ENCODE measurements at regions not wholly inside any gene's neighbourhood (a gene's known extent, or its start where the extent isn't known, plus 50 kb on each side); places are given as distances from the start of the nearest gene placed in this dataset.

- Histone ChIP-seq H4K20me1 (ENCODE audit: low read depth, low read length) (no peaks in the 10 kb centered on the region), H3F3A (ENCODE audit: insufficient read depth) (no peaks in the 10 kb centered on the region), H3K27me3 (ENCODE audit: low read length) (no peaks in the 10 kb centered on the region), H3K9me3 (ENCODE audit: insufficient read depth, low read length) (no peaks in the 10 kb centered on the region), H3K27ac (ENCODE audit: low read depth, low read length) (no peak overlapping the region), H3K4me3 (ENCODE audit: insufficient read depth, low read length, poor library complexity, severe bottlenecking) (no peak overlapping the region), H3K9me2 (replicated peaks; ENCODE audit: insufficient read depth, low read length) (no peaks in the 10 kb centered on the region), H3K36me3 (ENCODE audit: low read length) (no peaks in the 10 kb centered on the region), H3K4me2 (ENCODE audit: low read depth, low read length, poor library complexity, severe bottlenecking) (no peak overlapping the region), H2AFZ (ENCODE audit: low read depth, low read length, severe bottlenecking) (no peak overlapping the region), H3K79me2 (ENCODE audit: insufficient read depth, low read length) (no peaks in the 10 kb centered on the region), H3K9ac (ENCODE audit: low read length) (no peak overlapping the region)
- TF ChIP-seq EZH2phosphoT487 (conservative IDR thresholded peaks at IDR 0.05; ENCODE audit: low read length) = no peak
- no peak for TF ChIP-seq CTCF (IDR thresholded peaks at IDR 0.05; ENCODE audit: insufficient read depth, low read length, poor library complexity, severe bottlenecking)
These were observed 50.2 kb upstream of the VRK1 start for GRCh38 chr14:96747006-96747405.

All from SU-DHL-6 (cell line).